GM19455 (cell line): ENCODE measurements at regions not wholly inside any gene's neighbourhood (a gene's known extent, or its start where the extent isn't known, plus 50 kb on each side); places are given as distances from the start of the nearest gene placed in this dataset.

Experiments used
- ATAC-seq: cut with Tn5 transposase; IDR thresholded peaks from one replicate; pipeline ENCODE4 v1.9.1; 2021; ENCODE audit not compliant: unreplicated experiment

- ATAC-seq, result no peak
These were observed 109.2 kb upstream of the ADGRF1 start for GRCh38 chr6:47151232-47151898.

- ATAC-seq, result no peak
These were observed 107.4 kb upstream of the ADGRF1 start for GRCh38 chr6:47149554-47149953.

DNA sequence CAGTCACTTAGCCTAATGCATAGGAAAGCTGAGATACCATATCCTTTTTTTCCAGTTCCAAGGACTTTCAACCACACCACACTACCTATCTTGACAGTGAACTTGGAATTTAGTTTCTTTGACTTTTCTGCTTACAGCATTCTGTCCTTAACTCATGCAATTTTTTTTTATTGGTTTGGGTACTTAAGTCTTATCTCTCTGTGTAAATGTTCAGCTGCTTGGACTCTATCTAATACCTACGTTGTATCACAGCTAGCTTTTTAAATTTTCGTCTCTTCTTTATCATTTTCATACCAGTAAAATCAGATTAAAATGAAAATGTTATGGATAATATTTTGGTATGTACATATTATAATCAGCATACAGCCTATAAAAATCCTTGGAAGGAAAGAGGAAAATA lies 106.9 kb upstream of the ADGRF1 start:
- no peak for ATAC-seq

- ATAC-seq, result no peak
These were observed 105.8 kb upstream of the ADGRF1 start for GRCh38 chr6:47147836-47148344.

DNA sequence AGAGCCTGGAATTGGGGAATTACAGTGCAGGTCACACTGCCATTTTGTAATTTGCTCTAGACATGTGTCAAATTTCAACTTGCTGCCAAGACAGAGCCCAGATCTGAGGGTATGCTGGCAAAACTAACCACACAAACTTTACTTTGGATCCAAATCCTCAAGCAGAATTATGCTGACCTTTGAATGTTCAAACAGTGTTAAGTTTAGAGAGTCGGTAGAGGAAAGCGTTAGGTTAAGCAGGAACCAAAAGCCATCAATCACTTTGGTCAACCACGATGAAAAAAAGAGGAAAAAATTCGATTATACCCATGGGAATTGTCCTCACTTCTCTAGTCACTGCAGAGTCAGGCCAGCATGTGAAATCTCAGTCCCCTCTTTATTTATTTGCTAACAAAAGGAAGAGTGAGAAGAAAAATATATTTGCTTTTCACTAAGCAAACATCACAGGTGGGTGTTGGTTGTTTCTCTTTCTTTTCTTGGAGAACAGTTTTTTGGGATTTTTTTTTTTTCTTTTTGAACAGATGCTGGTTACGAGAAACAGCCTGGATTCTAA lies 105.1 kb upstream of the ADGRF1 start:
- no peak for ATAC-seq

DNA sequence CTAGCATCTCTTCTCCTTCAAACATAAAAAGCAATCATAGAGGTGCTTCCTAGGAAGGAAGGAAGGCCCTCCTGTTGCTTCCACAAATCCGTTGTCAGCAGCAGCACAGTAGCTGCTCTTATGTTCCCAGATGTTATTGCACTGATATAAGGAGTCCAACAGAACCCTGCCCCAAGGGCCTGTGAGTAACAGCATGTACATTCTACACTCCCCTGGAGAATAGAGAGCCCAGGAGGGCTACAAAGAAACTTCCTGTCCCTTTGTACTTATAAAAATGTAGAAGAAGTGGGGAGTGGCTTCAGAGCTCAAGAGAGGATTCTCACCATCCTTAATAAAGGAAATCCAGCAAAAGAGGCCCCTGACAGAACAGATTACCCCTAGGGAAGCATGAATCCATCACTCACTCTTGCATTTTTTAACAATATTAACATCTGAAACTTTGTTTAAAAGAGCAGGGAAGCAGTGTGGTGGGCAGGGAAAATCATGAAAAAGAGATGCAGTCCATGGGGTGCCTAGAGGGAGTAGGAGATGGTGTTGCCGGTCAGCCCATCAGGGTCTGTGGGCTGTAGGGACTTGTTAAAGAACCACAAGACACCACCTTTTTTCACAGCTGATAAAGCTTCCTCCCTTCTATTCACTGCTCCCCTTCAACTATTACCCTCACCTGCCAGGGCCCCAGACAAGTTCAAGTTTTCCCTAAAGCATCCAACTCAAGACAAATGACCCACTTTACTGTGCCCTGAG lies 104.5 kb upstream of the ADGRF1 start:
- ATAC-seq, result no peak

DNA sequence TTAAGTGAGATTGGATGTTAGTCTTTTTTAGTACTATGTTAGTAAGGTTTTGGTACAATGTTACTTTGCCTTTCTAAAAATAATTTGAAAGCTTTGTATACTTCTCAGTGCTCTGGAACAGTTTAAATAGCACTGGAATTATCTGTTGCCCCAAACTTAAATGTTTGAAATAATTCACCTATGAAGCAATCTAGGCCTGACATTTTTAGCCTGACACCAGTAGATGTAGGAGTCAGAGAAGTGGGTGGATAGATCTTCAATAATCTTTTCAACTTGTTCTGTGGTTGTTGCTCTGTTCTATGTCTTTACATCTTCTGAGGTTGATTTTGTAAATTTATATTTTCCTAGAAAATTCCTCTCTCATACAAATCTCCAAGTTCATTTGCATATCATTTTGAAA lies 103.1 kb upstream of the ADGRF1 start:
- no peak for ATAC-seq

GRCh38 chr6:47144306-47144705 lies 102.2 kb upstream of the ADGRF1 start:
- ATAC-seq, result no peak

- no peak for ATAC-seq
These were observed 99.8 kb upstream of the ADGRF1 start for GRCh38 chr6:47141963-47142362.

- ATAC-seq, result no peak
These were observed 99.0 kb upstream of the ADGRF1 start for GRCh38 chr6:47141171-47141570.

DNA sequence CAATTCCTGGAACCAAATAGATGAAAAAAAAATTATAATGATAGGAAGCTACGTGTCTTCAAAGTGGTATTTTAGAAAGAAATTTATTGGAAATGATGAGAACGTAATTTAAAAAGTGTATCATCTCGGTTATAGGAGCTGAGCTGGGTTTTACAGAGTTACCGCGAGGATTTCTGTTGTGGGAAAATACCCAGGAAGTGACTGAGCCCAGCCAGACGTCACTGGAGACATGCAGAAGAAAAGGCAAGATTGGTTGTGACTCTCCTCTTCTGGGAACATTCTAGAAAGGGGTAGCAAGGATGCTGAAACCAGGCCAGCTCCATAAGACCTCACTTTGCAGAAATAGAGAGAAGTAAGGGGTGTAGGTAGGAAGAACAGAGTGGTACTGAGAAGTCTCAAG lies 95.9 kb upstream of the ADGRF1 start:
- ATAC-seq, result no peak

GRCh38 chr6:47137073-47137472 lies 94.9 kb upstream of the ADGRF1 start:
- no peak for ATAC-seq

- no peak for ATAC-seq
These were observed 93.6 kb upstream of the ADGRF1 start for GRCh38 chr6:47135772-47136171.

- ATAC-seq, result no peak
These were observed 92.5 kb upstream of the ADGRF1 start for GRCh38 chr6:47134476-47135189.

GRCh38 chr6:47133230-47134000 lies 91.3 kb upstream of the ADGRF1 start:
- no peak for ATAC-seq

DNA sequence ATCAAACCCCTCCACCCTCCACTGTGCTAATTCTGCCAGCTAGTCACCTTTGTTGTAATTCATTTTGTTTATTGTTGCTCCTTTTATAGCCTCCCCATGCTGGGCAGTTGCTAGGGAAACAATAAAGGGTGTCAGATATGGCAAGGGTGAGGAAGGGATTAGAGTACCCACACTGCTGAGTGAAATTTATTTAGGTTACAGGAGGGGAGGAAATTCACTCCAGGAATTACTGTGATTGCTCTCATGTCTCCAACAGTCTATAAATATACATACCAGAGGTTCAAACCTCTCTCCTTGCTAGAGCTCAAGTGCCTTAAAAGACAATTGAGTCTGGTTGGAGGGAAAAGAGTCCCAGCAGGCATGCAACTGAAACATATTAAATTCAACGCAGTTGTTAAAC lies 90.6 kb upstream of the ADGRF1 start:
- ATAC-seq, result no peak

- no peak for ATAC-seq
These were observed 89.6 kb upstream of the ADGRF1 start for GRCh38 chr6:47131773-47132172.

GRCh38 chr6:47130086-47130485 lies 88.0 kb upstream of the ADGRF1 start:
- no peak for ATAC-seq

DNA sequence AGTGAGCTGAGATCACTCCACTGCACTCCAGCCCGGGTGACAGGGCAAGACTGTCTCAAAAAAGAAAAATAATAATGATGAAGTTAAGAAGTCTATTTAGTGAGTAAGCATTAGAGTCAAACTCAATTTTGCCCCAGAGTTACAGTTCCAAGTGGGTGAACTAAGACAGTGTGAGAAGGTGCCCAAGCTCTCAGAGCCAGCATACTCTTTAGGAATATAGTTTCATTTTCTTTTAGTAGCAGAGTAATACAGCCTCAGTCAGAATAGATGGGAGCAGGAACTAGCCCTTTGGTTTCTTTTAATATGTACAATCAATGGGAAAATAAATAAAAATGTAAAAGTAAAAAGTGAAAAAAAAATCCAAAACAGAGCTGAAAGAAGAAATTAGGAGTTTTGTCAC lies 87.0 kb upstream of the ADGRF1 start:
- ATAC-seq, result no peak

DNA sequence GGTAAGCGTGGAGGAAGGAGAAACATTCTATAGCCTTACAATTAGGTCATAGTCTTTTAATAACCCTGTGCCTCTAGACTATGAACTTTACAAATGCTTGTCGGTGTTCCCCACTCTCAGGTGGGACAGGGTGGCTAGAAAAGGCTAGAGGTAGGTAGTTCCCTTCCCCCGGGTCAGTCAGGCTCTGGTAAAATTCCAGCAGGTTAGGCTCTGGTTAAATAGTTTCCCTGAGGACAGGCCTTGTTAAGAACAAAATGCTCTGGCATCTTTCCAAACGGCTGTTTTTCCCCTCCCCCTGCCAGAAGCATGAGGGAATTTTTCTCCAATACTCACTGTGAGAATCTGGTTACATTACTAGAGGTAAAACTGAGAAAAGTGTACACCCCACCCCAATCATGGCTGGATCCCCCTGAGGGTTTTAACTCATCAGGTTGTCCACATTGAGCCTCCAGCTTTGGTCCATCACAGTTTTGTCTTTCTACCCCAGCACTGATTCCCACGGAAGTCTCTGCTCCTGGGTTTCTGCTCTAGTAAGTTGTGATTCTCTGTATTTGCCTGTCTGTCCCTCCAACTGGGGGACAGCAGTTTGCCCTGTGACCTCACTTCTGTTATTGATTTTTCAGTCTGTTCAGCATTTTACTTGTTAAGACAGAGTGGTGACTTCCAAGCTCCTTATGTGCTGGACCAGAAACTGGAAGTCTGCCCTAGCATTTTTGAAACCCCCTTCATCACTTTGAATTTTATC lies 84.7 kb upstream of the ADGRF1 start:
- no peak for ATAC-seq
